Panc1 (cell line): ENCODE measurements at regions not wholly inside any gene's neighbourhood (a gene's known extent, or its start where the extent isn't known, plus 50 kb on each side); places are given as distances from the start of the nearest gene placed in this dataset.

Experiments
- POLR2AphosphoS5 ChIP-seq: IDR thresholded peaks from 2 replicates; pipeline ENCODE4 v1.6.1; 2012; ENCODE audit warnings: mild to moderate bottlenecking, low read depth, low read length, moderate library complexity
- SIN3A ChIP-seq: IDR thresholded peaks from 2 replicates; pipeline ENCODE4 v1.6.1; 2012; ENCODE audit warnings: low read depth, mild to moderate bottlenecking, low read length, moderate library complexity, borderline replicate concordance; ENCODE audit not compliant: insufficient read depth
- TF ChIP-seq, protein P1 (sequence below): fragments of 450-650 bp; IDR thresholded peaks from 2 replicates; pipeline ENCODE4 v1.5.1; 2017; ENCODE audit warnings: mild to moderate bottlenecking

DNA sequence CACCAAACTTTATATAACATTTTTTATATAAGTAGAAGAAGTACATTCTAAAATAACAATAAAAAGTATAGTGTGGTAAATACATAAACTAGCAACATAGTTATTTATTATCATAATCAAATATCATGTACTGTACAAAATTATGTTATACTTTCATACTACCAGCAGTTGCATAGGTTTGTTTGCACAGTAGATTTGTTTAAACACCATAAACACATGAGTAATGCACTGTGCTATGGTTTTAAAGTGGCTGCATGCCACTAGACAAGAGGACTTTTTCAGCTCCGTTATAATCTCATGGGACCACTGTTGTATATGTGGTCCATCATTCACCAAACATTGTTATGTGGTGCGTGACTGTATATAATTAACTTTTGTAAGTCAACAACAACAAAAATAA lies 137.6 kb downstream of the DRD1 start:
- TF ChIP-seq, protein P1, sequence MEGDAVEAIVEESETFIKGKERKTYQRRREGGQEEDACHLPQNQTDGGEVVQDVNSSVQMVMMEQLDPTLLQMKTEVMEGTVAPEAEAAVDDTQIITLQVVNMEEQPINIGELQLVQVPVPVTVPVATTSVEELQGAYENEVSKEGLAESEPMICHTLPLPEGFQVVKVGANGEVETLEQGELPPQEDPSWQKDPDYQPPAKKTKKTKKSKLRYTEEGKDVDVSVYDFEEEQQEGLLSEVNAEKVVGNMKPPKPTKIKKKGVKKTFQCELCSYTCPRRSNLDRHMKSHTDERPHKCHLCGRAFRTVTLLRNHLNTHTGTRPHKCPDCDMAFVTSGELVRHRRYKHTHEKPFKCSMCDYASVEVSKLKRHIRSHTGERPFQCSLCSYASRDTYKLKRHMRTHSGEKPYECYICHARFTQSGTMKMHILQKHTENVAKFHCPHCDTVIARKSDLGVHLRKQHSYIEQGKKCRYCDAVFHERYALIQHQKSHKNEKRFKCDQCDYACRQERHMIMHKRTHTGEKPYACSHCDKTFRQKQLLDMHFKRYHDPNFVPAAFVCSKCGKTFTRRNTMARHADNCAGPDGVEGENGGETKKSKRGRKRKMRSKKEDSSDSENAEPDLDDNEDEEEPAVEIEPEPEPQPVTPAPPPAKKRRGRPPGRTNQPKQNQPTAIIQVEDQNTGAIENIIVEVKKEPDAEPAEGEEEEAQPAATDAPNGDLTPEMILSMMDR, result no peak
- TF ChIP-seq POLR2AphosphoS5 (no peak), SIN3A (no peak)
